Lower leg skin (tissue), 4 donors: ENCODE measurements at regions not wholly inside any gene's neighbourhood (a gene's known extent, or its start where the extent isn't known, plus 50 kb on each side); places are given as distances from the start of the nearest gene placed in this dataset.

Source experiments
- DNase-seq, 2 donors: peaks; one replicate each; pipeline ENCODE4 v3.0.0-alpha.2; 2019; ENCODE audit warnings: low spot score in 2 of 2
- H3K4me3 ChIP-seq: fragments of 200-600 bp; sonication (generic); 2 replicates; pipeline ENCODE4 v1.5.1; 2017; ENCODE audit warnings: mild to moderate bottlenecking, low read depth; ENCODE audit not compliant: poor library complexity, severe bottlenecking
- POLR2A ChIP-seq, 2 donors: fragments of 450-650 bp; IDR thresholded peaks; one replicate each; pipeline ENCODE4 v1.6.1; 2016 to 2017; ENCODE audit warnings: antibody characterized with exemption in 2 of 2, mild to moderate bottlenecking in 1 of 2, moderate library complexity in 1 of 2
- WGBS, 2 donors: methylation state at CpG; one replicate each; pipeline ENCODE4 v1.1.5; 2018; 5-methylcytosine and 5-hydroxymethylcytosine counted together
- intact Hi-C: fragments of 100-400 bp; cut with DNase I; formaldehyde crosslinking; loops from one replicate; pipeline ENCODE4 v1.15.0; 2023; ENCODE audit warnings: low total_unique reads
- TF ChIP-seq, protein P1 (sequence below), 3 donors: fragments of 450-650 bp; IDR thresholded peaks; one replicate each; pipeline ENCODE4 v1.5.1; 2016; ENCODE audit warnings: antibody characterized with exemption in 3 of 3, mild to moderate bottlenecking in 3 of 3, moderate library complexity in 2 of 3

DNA sequence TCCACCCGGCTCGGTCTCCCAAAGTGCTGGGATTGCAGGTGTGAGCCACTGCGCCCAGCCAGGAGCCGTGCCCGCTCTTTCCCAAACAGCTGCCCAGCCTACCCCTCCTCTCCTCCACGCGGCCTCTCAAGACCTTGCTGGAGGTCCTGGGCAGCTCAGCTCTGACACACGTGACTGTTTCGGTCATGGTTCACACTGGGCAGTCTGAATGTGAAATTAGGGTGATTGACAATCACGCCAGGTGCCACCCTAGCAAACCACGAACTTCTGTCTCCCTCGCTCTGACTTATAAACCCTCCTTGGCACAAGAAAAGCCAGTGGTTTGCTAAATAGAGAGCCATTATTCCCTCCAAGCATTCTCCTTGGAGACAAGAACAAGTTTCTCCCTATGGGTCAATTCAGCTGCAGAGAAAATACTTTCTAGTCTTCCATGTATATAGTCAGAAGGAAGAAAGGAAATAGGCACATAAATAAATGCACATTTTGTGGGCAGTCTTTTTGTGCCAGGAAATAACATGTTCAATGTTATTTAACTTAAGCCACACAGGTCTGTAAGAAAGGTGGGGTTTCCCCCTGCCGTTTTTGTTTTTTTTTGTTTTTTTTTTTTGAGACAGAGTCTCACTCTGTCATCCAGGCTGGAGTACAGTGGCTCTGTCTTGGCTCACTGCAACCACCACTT lies 121.9 kb upstream of the MEF2A start:
- intact Hi-C loops = no loop called here
- WGBS, 2 donors = 61 to 66% methylated on average over 13 of the region's 13 CpGs
- peak; percentile 14 to 82 for DNase-seq

DNA sequence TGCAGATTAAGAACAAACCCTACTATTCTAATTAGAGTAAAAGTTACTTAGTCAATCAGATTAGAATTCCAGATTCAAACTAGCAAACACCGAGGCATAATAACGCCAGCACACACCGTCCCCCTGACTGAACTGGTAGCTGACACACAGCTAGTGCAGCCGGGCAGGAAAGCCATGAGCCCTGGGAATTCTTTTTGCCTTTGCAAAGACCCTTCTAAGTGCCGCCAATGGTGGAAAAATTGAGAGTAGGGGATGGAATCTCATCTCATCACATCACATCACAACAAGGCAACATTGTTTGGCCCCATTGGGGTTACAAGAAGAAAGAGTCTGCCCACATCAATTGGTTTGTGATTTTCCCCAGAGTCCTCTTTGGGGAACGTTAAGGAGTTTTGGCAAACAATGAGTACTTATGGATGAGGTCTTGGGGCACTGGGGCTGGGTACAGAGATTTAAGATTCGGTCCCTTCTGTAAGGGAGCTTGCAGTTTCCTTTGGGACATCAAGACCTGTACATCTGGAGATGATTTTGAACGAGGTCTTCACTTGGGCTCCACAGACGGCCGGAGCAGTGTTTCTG lies 120.4 kb upstream of the MEF2A start:
- intact Hi-C loops = no loop called here
- DNase-seq = peak in 1 of 2 donors; percentile 56
- no peak overlapping the region for H3K4me3 ChIP-seq
- 75 to 79% methylated on average over 10 of the region's 10 CpGs for WGBS, 2 donors
- no peak for TF ChIP-seq POLR2A (IDR thresholded peaks at IDR 0.05)
- TF ChIP-seq, protein P1, sequence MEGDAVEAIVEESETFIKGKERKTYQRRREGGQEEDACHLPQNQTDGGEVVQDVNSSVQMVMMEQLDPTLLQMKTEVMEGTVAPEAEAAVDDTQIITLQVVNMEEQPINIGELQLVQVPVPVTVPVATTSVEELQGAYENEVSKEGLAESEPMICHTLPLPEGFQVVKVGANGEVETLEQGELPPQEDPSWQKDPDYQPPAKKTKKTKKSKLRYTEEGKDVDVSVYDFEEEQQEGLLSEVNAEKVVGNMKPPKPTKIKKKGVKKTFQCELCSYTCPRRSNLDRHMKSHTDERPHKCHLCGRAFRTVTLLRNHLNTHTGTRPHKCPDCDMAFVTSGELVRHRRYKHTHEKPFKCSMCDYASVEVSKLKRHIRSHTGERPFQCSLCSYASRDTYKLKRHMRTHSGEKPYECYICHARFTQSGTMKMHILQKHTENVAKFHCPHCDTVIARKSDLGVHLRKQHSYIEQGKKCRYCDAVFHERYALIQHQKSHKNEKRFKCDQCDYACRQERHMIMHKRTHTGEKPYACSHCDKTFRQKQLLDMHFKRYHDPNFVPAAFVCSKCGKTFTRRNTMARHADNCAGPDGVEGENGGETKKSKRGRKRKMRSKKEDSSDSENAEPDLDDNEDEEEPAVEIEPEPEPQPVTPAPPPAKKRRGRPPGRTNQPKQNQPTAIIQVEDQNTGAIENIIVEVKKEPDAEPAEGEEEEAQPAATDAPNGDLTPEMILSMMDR (IDR thresholded peaks at IDR 0.05) = no peak

More for the DNA sequence above, 121.9 kb upstream of the MEF2A start:
- H3K4me3 ChIP-seq = no peak overlapping the region
- TF ChIP-seq, protein P1 (IDR thresholded peaks at IDR 0.05) = no peak
- no peak for TF ChIP-seq POLR2A (IDR thresholded peaks at IDR 0.05)

DNA sequence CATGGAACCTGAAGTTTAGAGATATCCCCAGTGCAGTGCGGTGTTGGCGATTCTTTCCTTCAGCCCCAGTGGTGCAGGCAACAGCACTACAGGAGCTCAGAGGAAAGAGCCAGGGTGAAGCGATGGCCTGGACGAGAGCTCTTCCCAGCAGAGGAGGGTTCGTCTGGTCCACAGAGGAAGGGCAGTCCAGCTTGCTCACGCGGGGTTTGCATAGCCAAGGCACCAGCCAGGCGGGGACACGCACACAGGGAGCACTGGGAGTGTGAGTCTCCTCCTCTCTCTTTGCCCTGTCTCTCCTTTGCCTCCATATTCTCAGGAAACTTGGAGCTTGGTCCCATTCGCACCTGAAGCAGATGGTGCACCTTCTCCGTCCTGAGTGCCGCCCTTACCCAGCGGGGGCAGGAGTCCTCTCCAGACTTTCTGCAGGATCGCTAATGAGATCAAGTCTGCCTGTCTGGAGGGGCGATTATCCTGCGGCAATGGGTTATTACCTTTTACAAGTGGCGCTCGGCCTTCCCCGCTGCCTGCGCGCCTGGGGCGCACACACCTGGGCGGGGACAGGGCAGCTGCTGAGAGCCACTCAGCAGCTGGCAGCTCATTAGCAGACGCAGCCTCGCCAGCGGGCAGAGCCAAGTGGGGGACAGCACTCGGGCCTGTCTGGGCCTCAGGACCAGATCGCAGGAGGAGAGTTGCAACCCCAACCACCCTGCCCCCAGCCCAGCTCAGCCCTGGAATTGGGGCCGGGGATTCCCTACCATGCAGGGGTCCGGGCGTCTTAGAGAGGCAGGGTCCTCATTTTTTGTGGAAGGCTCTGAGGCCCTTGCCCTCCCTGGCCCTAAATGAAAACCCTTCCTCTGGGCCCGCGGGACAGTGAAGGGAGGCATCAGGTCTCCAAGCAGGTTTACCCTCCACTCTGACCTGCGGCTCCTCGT lies 119.0 kb upstream of the MEF2A start:
- TF ChIP-seq POLR2A (IDR thresholded peaks at IDR 0.05) = no peak
- TF ChIP-seq, protein P1 (IDR thresholded peaks at IDR 0.05) = no peak

DNA sequence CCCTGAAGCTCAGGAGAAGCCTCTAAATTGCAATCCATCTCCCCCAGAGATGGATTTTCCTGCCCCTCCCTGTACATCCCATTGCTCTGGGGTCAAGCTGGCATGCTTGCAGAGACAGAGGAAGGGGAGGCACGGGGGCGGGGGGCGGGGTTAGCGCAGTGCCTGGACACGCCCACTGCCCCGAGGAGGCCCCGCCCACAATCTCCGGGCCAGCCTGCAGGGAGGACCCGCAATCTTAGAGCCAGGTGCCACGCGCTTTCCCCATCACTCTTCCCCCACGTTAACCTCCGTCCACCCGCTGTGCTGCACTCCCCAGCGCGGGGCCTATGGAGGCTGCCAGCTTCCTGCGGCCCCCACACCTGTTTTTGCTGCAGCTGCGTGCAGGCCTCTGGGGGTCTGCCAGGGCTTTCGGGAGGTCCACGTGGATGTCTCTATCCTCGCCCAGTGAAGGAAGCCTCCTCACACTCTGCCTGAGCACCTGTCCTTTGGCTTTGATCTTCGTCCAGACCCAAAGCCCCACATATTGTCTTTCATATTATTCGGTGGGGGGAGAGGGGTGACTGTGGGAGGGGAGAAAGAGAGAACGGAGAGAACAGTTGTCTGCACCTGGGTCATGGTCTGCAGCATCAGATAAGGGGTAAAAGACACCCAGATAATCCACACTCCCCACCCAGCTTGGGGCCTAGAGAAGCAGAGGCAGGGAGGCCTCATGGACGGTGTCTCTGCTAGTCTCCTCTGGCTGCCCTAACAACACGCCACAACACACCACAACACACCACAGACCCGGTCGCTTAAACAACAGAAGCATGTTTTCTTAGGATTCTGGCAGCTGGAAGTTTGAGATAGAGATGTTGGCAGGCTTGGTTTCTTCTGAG lies 118.0 kb upstream of the MEF2A start:
- H3K4me3 ChIP-seq = no peak overlapping the region
- TF ChIP-seq, protein P1 (IDR thresholded peaks at IDR 0.05) = no peak
- TF ChIP-seq POLR2A (IDR thresholded peaks at IDR 0.05) = no peak
- peak in 1 of 2 donors; percentile 82 for DNase-seq
- WGBS, 2 donors = 65 to 68% methylated on average over 19 to 23 of the region's 28 CpGs
- intact Hi-C loops = no loop called here

More for the DNA sequence above, 119.0 kb upstream of the MEF2A start:
- intact Hi-C loops = no loop called here
- 83 to 92% methylated on average over 21 to 29 of the region's 35 CpGs for WGBS, 2 donors
- DNase-seq = peak in 1 of 2 donors; percentile 82
- no peak overlapping the region for H3K4me3 ChIP-seq

DNA sequence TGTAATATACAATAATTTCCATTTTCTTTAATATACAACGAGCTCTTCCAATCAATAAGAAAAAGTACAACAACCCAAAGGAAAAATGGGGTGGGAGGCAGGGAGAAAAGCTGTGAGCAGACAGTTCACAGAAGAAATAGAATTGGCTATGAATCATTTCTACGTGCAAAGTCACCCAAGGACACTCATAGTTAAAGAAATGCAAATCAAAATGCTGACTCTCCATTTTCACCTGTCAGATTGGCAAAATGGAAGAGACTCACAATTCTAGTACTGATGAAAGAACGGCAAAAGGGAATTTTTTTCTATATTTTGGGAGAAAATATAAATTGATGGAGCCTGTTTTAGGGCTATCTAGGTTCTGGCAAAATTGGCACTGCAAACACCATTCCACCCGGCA lies 116.3 kb upstream of the MEF2A start:
- intact Hi-C loops = no loop called here
- TF ChIP-seq, protein P1 (IDR thresholded peaks at IDR 0.05) = no peak
- no peak for TF ChIP-seq POLR2A (IDR thresholded peaks at IDR 0.05)
- DNase-seq = no peak
- 63 to 64% methylated on average over 4 of the region's 4 CpGs for WGBS, 2 donors
- H3K4me3 ChIP-seq = no peak overlapping the region
